Fibroblast of lung (primary cell): ENCODE measurements at regions not wholly inside any gene's neighbourhood (a gene's known extent, or its start where the extent isn't known, plus 50 kb on each side); places are given as distances from the start of the nearest gene placed in this dataset.

Experiments used
- DNase-seq, 2 donors: peaks; one replicate each; pipeline versions ENCODE4 v3.0.0 to v3.0.0-alpha.2; 2010; ENCODE audit warnings: low read depth in 2 of 2
- H2AFZ ChIP-seq: 2 replicates; pipeline ENCODE4 v1.5.1; 2012; ENCODE audit warnings: low read length, control low read depth, inconsistent platforms
- H3K27ac ChIP-seq: 2 replicates; pipeline ENCODE4 v1.5.1; 2011; ENCODE audit warnings: low read length, control low read depth; ENCODE audit not compliant: insufficient read depth
- H3K27me3 ChIP-seq: 2 replicates; pipeline ENCODE4 v1.5.1; 2011; ENCODE audit warnings: mild to moderate bottlenecking, low read length; ENCODE audit not compliant: control insufficient read depth, insufficient read depth
- H3K36me3 ChIP-seq: 2 replicates; pipeline ENCODE4 v1.5.1; 2011; ENCODE audit warnings: low read length; ENCODE audit not compliant: control insufficient read depth, insufficient read depth
- H3K4me1 ChIP-seq: 2 replicates; pipeline ENCODE4 v1.5.1; 2011; ENCODE audit warnings: low read length; ENCODE audit not compliant: control insufficient read depth, insufficient read depth; ENCODE audit errors: extremely low read depth
- H3K4me2 ChIP-seq: 2 replicates; pipeline ENCODE4 v1.5.1; 2011; ENCODE audit warnings: low read length, control low read depth; ENCODE audit not compliant: insufficient read depth; ENCODE audit errors: extremely low read depth
- H3K4me3 ChIP-seq, 4 experiments: fragments of 200-600 bp in 1 of 4; sonication (generic) in 1 of 4; replicated peaks in 1 of 4; 2 replicates each; pipeline ENCODE4 v1.5.1; 2011 to 2016; ENCODE audit warnings: low read length in 4 of 4, low read depth in 3 of 4, mild to moderate bottlenecking in 3 of 4, control low read depth in 2 of 4, inconsistent platforms in 1 of 4, mixed read lengths in 1 of 4; ENCODE audit not compliant: insufficient read depth in 1 of 4; ENCODE audit errors: control extremely low read depth in 1 of 4
- H3K79me2 ChIP-seq: 2 replicates; pipeline ENCODE4 v1.5.1; 2012; ENCODE audit warnings: mild to moderate bottlenecking, low read length, inconsistent platforms; ENCODE audit not compliant: control insufficient read depth, insufficient read depth
- H3K9ac ChIP-seq: 2 replicates; pipeline ENCODE4 v1.5.1; 2011; ENCODE audit warnings: mild to moderate bottlenecking, low read length, control low read depth; ENCODE audit not compliant: insufficient read depth
- H3K9me3 ChIP-seq: 2 replicates; pipeline ENCODE4 v1.5.1; 2012; ENCODE audit warnings: low read depth, low read length; ENCODE audit not compliant: control insufficient read depth, insufficient read depth
- H4K20me1 ChIP-seq: 2 replicates; pipeline ENCODE4 v1.5.1; 2011; ENCODE audit warnings: low read length; ENCODE audit not compliant: control insufficient read depth, insufficient read depth; ENCODE audit errors: extremely low read depth
- EZH2 ChIP-seq: IDR thresholded peaks from 2 replicates; pipeline ENCODE4 v1.5.1; 2012; ENCODE audit warnings: low read length, control low read depth, mild to moderate bottlenecking; ENCODE audit errors: missing control alignments
- TF ChIP-seq, protein P1 (sequence below), 2 donors: IDR thresholded peaks in 1 of 2; conservative IDR thresholded peaks in 1 of 2; 1 replicate in 1 of 2; 2 replicates in 1 of 2; pipeline ENCODE4 v1.5.1; 2011 to 2012; ENCODE audit warnings: low read length in 2 of 2, control low read depth in 1 of 2, inconsistent platforms in 1 of 2, low read depth in 1 of 2, mild to moderate bottlenecking in 1 of 2

DNA sequence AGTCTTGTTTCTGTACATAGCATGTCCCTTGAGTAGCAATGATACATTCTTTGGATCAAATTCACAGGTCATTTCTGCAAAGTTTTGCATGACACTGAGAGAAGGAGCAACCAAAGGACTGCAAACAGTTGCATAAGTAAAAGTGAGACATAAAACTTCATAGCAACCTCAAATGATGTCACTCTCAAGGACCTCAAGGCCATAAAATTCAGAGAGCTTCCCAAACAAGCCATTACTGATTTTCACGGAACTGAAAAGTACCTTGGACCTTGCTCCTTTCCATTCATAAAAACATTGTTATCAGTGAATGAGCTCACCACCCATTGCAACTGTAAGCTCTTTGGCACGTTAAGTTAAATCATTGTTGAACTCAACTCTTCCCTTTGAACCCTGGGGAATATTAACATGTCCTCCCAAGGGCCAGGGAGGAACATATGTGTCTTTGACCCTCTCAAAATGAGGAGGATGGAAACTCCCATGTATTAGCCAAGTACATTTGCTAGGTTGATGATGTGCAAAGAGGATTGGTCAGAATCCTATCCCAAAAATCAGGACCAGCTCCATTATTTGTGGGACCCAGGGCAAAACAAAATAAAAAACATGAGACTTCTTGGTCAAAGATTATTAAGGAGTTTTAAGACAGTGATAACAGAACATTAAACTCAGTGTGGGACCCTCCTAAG is 275.0 kb upstream of the DYNLRB2 start:
- TF ChIP-seq, protein P1, sequence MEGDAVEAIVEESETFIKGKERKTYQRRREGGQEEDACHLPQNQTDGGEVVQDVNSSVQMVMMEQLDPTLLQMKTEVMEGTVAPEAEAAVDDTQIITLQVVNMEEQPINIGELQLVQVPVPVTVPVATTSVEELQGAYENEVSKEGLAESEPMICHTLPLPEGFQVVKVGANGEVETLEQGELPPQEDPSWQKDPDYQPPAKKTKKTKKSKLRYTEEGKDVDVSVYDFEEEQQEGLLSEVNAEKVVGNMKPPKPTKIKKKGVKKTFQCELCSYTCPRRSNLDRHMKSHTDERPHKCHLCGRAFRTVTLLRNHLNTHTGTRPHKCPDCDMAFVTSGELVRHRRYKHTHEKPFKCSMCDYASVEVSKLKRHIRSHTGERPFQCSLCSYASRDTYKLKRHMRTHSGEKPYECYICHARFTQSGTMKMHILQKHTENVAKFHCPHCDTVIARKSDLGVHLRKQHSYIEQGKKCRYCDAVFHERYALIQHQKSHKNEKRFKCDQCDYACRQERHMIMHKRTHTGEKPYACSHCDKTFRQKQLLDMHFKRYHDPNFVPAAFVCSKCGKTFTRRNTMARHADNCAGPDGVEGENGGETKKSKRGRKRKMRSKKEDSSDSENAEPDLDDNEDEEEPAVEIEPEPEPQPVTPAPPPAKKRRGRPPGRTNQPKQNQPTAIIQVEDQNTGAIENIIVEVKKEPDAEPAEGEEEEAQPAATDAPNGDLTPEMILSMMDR (conservative IDR thresholded peaks at IDR 0.05 in 1 of 2, IDR thresholded peaks at IDR 0.05 in 1 of 2; ENCODE audit: low read depth in 1 of 2, low read length in 2 of 2): no peak
- no peak for TF ChIP-seq EZH2
- H2AFZ ChIP-seq: no peak overlapping the region
- H3K27me3 ChIP-seq: no peaks in the 10 kb centered on the region
- H3K4me1 ChIP-seq: no peaks in the 10 kb centered on the region
- no peak overlapping the region for H3K4me2 ChIP-seq
- H4K20me1 ChIP-seq: no peaks in the 10 kb centered on the region
- no peaks in the 10 kb centered on the region for H3K36me3 ChIP-seq
- H3K79me2 ChIP-seq: no peaks in the 10 kb centered on the region
- H3K9ac ChIP-seq: no peak overlapping the region
- no peak overlapping the region for H3K27ac ChIP-seq
- DNase-seq: peak in 1 of 2 donors; percentile 21
- H3K4me3 ChIP-seq: no peak overlapping the region
- H3K9me3 ChIP-seq: no peaks in the 10 kb centered on the region

DNA sequence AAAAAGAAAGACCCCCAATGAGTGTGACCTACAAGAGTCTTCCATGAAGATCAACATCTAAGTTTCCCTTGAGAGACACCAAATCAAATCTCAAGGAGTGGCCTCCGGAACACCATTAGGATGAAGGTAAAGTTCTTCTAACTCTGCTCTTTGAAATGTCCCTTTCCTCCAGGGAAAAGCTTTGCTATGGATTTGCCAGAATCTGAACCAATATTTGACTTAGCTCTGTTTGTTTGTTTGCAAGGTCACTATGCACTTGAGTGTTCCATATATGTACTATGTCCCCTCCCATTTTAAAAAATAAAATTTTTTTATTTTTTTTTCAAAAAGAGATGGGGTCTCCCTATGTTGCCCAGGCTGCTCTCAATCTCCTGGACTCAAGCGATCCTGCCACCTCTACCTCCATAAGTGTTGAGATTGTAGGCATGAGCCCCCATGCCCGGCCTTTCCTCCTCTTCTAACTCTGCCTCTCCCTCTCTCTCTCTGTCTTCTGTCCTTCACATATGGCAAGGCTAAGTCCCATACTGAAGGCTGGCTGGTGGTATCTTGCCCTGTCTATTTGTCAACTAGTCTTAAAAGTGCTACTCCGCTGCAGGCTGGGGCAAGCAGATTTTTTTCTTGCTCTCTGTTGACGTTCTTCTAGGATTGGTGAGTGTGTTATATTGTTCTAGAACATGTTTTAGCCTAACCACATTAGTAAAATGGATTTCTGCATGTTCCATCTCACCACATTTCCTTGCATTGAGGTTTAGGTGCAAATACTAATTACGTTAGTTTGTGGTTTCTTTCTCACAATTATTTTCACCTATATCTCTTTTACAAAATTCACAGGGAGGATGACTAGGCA is 276.7 kb upstream of the DYNLRB2 start:
- no peaks in the 10 kb centered on the region for H3K36me3 ChIP-seq
- no peak for TF ChIP-seq EZH2
- TF ChIP-seq, protein P1 (conservative IDR thresholded peaks at IDR 0.05 in 1 of 2, IDR thresholded peaks at IDR 0.05 in 1 of 2; ENCODE audit: low read depth in 1 of 2, low read length in 2 of 2): no peak
- no peaks in the 10 kb centered on the region for H3K4me1 ChIP-seq
- H3K9me3 ChIP-seq: no peaks in the 10 kb centered on the region
- H3K27me3 ChIP-seq: no peaks in the 10 kb centered on the region
- H3K27ac ChIP-seq: no peak overlapping the region
- H2AFZ ChIP-seq: no peak overlapping the region
- H3K4me3 ChIP-seq: no peak overlapping the region
- H3K9ac ChIP-seq: no peak overlapping the region
- H3K4me2 ChIP-seq: no peak overlapping the region
- no peak for DNase-seq
- H4K20me1 ChIP-seq: no peaks in the 10 kb centered on the region
- H3K79me2 ChIP-seq: no peaks in the 10 kb centered on the region

DNA sequence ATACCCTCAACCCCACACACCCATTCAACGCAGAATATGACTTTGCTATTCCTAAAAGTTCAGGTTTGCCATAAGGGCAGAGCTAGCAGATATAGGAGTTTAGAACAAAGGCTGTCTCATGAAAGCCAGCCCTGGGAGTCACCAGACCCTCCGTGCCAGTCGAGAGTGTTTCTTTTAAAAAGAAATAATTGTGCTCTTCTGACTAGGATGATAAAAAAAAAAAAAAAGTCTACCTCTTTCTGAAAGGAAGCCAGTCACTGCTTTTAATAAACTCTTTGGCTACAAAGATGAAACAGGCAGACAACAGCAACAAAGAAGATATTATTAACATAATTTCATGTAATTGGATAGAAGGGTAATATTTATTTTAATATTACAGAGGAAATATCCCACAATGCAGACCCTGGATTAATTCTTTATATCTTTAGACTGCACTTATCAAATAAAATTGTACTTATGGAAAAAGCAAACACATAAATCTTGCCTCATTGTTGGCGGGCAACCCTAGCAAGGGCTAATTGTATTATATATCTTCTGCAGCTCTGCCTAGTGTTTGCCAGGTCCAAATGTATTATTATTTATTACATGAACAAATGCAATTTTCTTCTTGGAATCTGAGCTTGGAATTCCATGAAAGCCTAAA is 277.5 kb upstream of the DYNLRB2 start:
- DNase-seq: no peak
- no peaks in the 10 kb centered on the region for H3K36me3 ChIP-seq
- H2AFZ ChIP-seq: no peak overlapping the region
- no peaks in the 10 kb centered on the region for H3K9me3 ChIP-seq
- H3K4me2 ChIP-seq: no peak overlapping the region
- H3K27me3 ChIP-seq: no peaks in the 10 kb centered on the region
- H3K27ac ChIP-seq: no peak overlapping the region
- no peaks in the 10 kb centered on the region for H4K20me1 ChIP-seq
- no peak for TF ChIP-seq EZH2
- TF ChIP-seq, protein P1 (conservative IDR thresholded peaks at IDR 0.05 in 1 of 2, IDR thresholded peaks at IDR 0.05 in 1 of 2; ENCODE audit: low read depth in 1 of 2, low read length in 2 of 2): no peak
- no peak overlapping the region for H3K9ac ChIP-seq
- no peak overlapping the region for H3K4me3 ChIP-seq
- no peaks in the 10 kb centered on the region for H3K4me1 ChIP-seq
- no peaks in the 10 kb centered on the region for H3K79me2 ChIP-seq
